K562 (cell line): ENCODE measurements at regions not wholly inside any gene's neighbourhood (a gene's known extent, or its start where the extent isn't known, plus 50 kb on each side); places are given as distances from the start of the nearest gene placed in this dataset.
A peak's percentile ranks its signal among the peaks of the same experiment; 100 is the strongest.

Experiments
- GABPA ChIP-seq: fragments of 200-800 bp; sonication (Bioruptor generic); conservative IDR thresholded peaks from 2 replicates; pipeline ENCODE4 v1.6.1; 2016; ENCODE audit warnings: low read depth, missing genetic modification characterization, missing compliant biosample characterization
- HDAC6 ChIP-seq: IDR thresholded peaks from 2 replicates; pipeline ENCODE4 v1.6.1; 2012; ENCODE audit warnings: low read depth, mild to moderate bottlenecking, control low read depth, inconsistent platforms, low read length, moderate library complexity
- HNRNPH1 ChIP-seq: fragments of 200-400 bp; formaldehyde crosslinking; optimal IDR thresholded peaks from 2 replicates; pipeline ENCODE3; 2017; ENCODE audit warnings: low read depth, mild to moderate bottlenecking, low read length, moderate library complexity
- IFI16 ChIP-seq: fragments of 250-450 bp; sonication (Bioruptor Pico); IDR thresholded peaks from 2 replicates; pipeline ENCODE4 v2.1.2; 2022; ENCODE audit warnings: mild to moderate bottlenecking, inconsistent platforms
- KDM2B ChIP-seq: fragments of 250-450 bp; sonication (Bioruptor Pico); IDR thresholded peaks from 2 replicates; pipeline ENCODE4 v1.8.0; 2021; ENCODE audit warnings: mild to moderate bottlenecking, moderate library complexity
- LCOR ChIP-seq: sonication (generic); formaldehyde crosslinking; IDR thresholded peaks from 2 replicates; pipeline ENCODE4 v1.8.0; 2022; ENCODE audit warnings: mild to moderate bottlenecking, missing genetic modification reagents
- MYBL2 ChIP-seq, 2 experiments: fragments of 450-650 bp in 1 of 2; sonication (generic) in 1 of 2; formaldehyde crosslinking in 1 of 2; IDR thresholded peaks; 2 replicates each; pipeline versions ENCODE4 v1.6.1 to v1.8.1; 2017 to 2022; ENCODE audit warnings: borderline replicate concordance in 1 of 2, inconsistent platforms in 1 of 2, low read depth in 1 of 2, mild to moderate bottlenecking in 1 of 2, missing genetic modification reagents in 1 of 2, moderate library complexity in 1 of 2
- POLR3G ChIP-seq: IDR thresholded peaks from 2 replicates; pipeline ENCODE4 v1.6.1; 2011; ENCODE audit not compliant: insufficient read length, insufficient replicate concordance; ENCODE audit errors: extremely low read depth
- PRMT5 ChIP-seq: sonication (generic); formaldehyde crosslinking; IDR thresholded peaks from 2 replicates; pipeline ENCODE4 v1.5.0; 2020; ENCODE audit warnings: missing genetic modification reagents
- ZNF232 ChIP-seq: sonication (generic); formaldehyde crosslinking; IDR thresholded peaks from 2 replicates; pipeline ENCODE4 v1.8.0; 2022; ENCODE audit warnings: mild to moderate bottlenecking, missing genetic modification reagents
- ZNF324 ChIP-seq: fragments of 250-450 bp; sonication (Bioruptor Pico); IDR thresholded peaks from 2 replicates; pipeline ENCODE4 v1.4.0; 2020; ENCODE audit warnings: mild to moderate bottlenecking
- TF ChIP-seq, protein P1 (sequence below): fragments of 450-650 bp; IDR thresholded peaks from 2 replicates; pipeline ENCODE4 v1.6.1; 2016; ENCODE audit warnings: antibody characterized with exemption
- TF ChIP-seq, protein P2 (sequence below): fragments of 250-450 bp; sonication (Bioruptor Pico); IDR thresholded peaks from 2 replicates; pipeline ENCODE4 v1.8.0; 2021; ENCODE audit warnings: moderate library complexity, mild to moderate bottlenecking, inconsistent platforms
- TF ChIP-seq, protein P3 (sequence below), 2 experiments: fragments of 450-650 bp; IDR thresholded peaks; 2 replicates each; pipeline ENCODE4 v1.6.1; 2016
- TF ChIP-seq, protein P4 (sequence below): sonication (generic); formaldehyde crosslinking; IDR thresholded peaks from 2 replicates; pipeline ENCODE4 v1.8.0; 2022; ENCODE audit warnings: missing genetic modification reagents, mild to moderate bottlenecking, borderline replicate concordance
- TF ChIP-seq, protein P5 (sequence below): IDR thresholded peaks from 2 replicates; pipeline ENCODE4 v1.6.1; 2016; ENCODE audit warnings: missing genetic modification characterization, missing compliant biosample characterization
- TF ChIP-seq, protein P6 (sequence below), 2 experiments: fragments of 150-350 bp in 1 of 2; IDR thresholded peaks; 2 replicates each; pipeline ENCODE4 v1.6.1; 2012 to 2016; ENCODE audit warnings: low read depth in 2 of 2, low read length in 2 of 2, mild to moderate bottlenecking in 1 of 2, moderate library complexity in 1 of 2

DNA sequence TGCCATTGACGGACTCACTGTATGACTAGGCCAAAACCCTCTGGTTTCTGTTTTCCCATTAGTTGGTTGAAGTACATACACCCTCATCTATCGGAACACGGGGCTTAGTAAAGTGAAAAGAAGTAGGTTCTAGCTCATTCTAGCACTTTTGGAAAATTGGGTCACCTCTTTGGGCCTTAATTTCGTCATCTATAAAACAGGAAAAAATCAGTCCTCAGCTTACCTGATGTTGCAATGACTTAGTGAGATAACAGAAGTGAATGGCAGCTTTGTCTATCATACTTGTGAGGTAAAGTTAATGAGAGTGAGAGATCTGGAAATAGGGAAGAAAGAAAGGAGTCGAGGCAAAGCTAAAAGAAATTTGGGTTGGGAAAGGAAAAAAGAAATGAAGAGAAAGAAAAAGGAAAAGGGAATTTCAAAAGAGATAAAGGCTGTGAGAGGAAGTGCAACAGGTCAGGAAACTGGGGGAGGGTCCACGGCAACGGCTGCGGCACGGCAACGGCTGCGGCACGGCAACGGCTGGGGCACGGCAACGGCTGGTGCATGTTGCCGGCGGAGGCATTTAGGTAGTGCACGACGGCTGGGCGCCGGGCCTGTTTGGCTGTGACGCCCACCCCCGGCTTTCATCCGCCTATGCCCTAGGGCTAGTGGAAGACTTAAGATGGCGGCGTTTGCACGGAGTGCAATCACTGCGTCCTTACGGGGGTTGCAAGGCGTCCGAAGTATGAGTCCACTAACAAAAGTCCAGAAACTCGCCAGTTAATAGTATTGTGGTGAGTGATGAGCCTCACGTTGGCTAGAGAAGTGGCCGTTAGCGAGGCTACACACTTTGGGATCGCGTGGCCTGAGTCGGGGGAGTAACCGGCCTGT, 91.4 kb upstream of the XIST start (continued):
- TF ChIP-seq IFI16 (CRISPR knock-in tag) = no peak
- no peak for TF ChIP-seq POLR3G
- TF ChIP-seq MYBL2 (IDR thresholded peaks at IDR 0.05; ENCODE audit: low read depth) = peak; percentile 95
- peak; percentile 57; the same call in 1 of the 2 replicates for TF ChIP-seq MYBL2 (CRISPR knock-in tag; IDR thresholded peaks at IDR 0.05; ENCODE audit: borderline replicate concordance)
- TF ChIP-seq, protein P1, sequence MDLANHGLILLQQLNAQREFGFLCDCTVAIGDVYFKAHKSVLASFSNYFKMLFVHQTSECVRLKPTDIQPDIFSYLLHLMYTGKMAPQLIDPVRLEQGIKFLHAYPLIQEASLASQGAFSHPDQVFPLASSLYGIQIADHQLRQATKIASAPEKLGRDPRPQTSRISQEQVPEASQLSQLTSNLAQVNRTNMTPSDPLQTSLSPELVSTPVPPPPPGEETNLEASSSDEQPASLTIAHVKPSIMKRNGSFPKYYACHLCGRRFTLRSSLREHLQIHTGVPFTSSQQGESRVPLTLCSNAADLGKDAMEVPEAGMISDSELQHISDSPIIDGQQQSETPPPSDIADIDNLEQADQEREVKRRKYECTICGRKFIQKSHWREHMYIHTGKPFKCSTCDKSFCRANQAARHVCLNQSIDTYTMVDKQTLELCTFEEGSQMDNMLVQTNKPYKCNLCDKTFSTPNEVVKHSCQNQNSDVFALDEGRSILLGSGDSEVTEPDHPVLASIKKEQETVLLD = peak; percentile 80
- TF ChIP-seq ZNF324 (CRISPR knock-in tag) = no peak
- TF ChIP-seq, protein P2, sequence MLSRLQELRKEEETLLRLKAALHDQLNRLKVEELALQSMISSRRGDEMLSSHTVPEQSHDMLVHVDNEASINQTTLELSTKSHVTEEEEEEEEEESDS (CRISPR knock-in tag) = no peak
- no peak for TF ChIP-seq HDAC6
- no peak for TF ChIP-seq ZNF232
- TF ChIP-seq, protein P3, sequence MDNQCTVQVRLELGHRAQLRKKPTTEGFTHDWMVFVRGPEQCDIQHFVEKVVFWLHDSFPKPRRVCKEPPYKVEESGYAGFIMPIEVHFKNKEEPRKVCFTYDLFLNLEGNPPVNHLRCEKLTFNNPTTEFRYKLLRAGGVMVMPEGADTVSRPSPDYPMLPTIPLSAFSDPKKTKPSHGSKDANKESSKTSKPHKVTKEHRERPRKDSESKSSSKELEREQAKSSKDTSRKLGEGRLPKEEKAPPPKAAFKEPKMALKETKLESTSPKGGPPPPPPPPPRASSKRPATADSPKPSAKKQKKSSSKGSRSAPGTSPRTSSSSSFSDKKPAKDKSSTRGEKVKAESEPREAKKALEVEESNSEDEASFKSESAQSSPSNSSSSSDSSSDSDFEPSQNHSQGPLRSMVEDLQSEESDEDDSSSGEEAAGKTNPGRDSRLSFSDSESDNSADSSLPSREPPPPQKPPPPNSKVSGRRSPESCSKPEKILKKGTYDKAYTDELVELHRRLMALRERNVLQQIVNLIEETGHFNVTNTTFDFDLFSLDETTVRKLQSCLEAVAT (IDR thresholded peaks at IDR 0.05) = peak; percentile 29 to 45; a peak in 1 of 4 replicates
- TF ChIP-seq GABPA (tag) = peak; percentile 95
- no peak for TF ChIP-seq KDM2B
- peak; percentile 57; the same call in 1 of the 2 replicates for TF ChIP-seq LCOR
- TF ChIP-seq, protein P4, sequence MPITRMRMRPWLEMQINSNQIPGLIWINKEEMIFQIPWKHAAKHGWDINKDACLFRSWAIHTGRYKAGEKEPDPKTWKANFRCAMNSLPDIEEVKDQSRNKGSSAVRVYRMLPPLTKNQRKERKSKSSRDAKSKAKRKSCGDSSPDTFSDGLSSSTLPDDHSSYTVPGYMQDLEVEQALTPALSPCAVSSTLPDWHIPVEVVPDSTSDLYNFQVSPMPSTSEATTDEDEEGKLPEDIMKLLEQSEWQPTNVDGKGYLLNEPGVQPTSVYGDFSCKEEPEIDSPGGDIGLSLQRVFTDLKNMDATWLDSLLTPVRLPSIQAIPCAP = no peak
- TF ChIP-seq, protein P5, sequence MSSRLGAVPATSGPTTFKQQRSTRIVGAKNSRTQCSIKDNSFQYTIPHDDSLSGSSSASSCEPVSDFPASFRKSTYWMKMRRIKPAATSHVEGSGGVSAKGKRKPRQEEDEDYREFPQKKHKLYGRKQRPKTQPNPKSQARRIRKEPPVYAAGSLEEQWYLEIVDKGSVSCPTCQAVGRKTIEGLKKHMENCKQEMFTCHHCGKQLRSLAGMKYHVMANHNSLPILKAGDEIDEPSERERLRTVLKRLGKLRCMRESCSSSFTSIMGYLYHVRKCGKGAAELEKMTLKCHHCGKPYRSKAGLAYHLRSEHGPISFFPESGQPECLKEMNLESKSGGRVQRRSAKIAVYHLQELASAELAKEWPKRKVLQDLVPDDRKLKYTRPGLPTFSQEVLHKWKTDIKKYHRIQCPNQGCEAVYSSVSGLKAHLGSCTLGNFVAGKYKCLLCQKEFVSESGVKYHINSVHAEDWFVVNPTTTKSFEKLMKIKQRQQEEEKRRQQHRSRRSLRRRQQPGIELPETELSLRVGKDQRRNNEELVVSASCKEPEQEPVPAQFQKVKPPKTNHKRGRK (tag) = peak; percentile 89
- no peak for TF ChIP-seq PRMT5 (CRISPR knock-in tag)
- TF ChIP-seq, protein P6, sequence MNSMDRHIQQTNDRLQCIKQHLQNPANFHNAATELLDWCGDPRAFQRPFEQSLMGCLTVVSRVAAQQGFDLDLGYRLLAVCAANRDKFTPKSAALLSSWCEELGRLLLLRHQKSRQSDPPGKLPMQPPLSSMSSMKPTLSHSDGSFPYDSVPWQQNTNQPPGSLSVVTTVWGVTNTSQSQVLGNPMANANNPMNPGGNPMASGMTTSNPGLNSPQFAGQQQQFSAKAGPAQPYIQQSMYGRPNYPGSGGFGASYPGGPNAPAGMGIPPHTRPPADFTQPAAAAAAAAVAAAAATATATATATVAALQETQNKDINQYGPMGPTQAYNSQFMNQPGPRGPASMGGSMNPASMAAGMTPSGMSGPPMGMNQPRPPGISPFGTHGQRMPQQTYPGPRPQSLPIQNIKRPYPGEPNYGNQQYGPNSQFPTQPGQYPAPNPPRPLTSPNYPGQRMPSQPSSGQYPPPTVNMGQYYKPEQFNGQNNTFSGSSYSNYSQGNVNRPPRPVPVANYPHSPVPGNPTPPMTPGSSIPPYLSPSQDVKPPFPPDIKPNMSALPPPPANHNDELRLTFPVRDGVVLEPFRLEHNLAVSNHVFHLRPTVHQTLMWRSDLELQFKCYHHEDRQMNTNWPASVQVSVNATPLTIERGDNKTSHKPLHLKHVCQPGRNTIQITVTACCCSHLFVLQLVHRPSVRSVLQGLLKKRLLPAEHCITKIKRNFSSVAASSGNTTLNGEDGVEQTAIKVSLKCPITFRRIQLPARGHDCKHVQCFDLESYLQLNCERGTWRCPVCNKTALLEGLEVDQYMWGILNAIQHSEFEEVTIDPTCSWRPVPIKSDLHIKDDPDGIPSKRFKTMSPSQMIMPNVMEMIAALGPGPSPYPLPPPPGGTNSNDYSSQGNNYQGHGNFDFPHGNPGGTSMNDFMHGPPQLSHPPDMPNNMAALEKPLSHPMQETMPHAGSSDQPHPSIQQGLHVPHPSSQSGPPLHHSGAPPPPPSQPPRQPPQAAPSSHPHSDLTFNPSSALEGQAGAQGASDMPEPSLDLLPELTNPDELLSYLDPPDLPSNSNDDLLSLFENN (IDR thresholded peaks at IDR 0.05; ENCODE audit: low read depth in 2 of 2, low read length in 2 of 2) = no peak
- no peak for TF ChIP-seq HNRNPH1
